Nephron (organoid): ENCODE measurements at regions not wholly inside any gene's neighbourhood (a gene's known extent, or its start where the extent isn't known, plus 50 kb on each side); places are given as distances from the start of the nearest gene placed in this dataset.

ENCODE experiments used
- H3K27ac Mint-ChIP-seq, 3 experiments: 2 replicates each; pipeline ENCODE4 v1.8.0; 2020; ENCODE audit warnings: mixed read lengths in 3 of 3, mild to moderate bottlenecking in 2 of 3, moderate library complexity in 1 of 3
- H3K27me3 Mint-ChIP-seq: 2 replicates; pipeline ENCODE4 v1.8.0; 2021; ENCODE audit warnings: low read depth, mild to moderate bottlenecking, moderate library complexity, mixed read lengths
- H3K36me3 Mint-ChIP-seq: 2 replicates; pipeline ENCODE4 v1.8.0; 2020; ENCODE audit warnings: low read depth, mixed read lengths
- H3K4me1 Mint-ChIP-seq: 2 replicates; pipeline ENCODE4 v1.8.0; 2020; ENCODE audit warnings: mixed read lengths
- H3K4me3 Mint-ChIP-seq, 3 experiments: 2 replicates each; pipeline ENCODE4 v1.8.0; 2020; ENCODE audit warnings: mild to moderate bottlenecking in 3 of 3, mixed read lengths in 3 of 3, moderate library complexity in 2 of 3
- H3K9me3 Mint-ChIP-seq: 2 replicates; pipeline ENCODE4 v1.8.0; 2020; ENCODE audit warnings: mixed read lengths
- CTCF ChIP-seq, 3 experiments: fragments of 200-600 bp; sonication (generic); IDR thresholded peaks; one replicate each; pipeline ENCODE4 v1.5.0; 2021; ENCODE audit warnings: antibody characterized with exemption in 3 of 3; ENCODE audit not compliant: unreplicated experiment in 3 of 3

GRCh38 chr3:66675366-66675765 is 174.5 kb upstream of the LRIG1 start:
- peaks cover 16% of the 10 kb centered on the region for H3K9me3 Mint-ChIP-seq
- H3K27ac Mint-ChIP-seq = no peak overlapping the region
- no peaks in the 10 kb centered on the region for H3K27me3 Mint-ChIP-seq
- no peaks in the 10 kb centered on the region for H3K36me3 Mint-ChIP-seq
- TF ChIP-seq CTCF (IDR thresholded peaks at IDR 0.05; ENCODE audit: unreplicated experiment in 3 of 3) = no peak
- no peak overlapping the region for H3K4me3 Mint-ChIP-seq
- peaks cover 17% of the 10 kb centered on the region for H3K4me1 Mint-ChIP-seq

GRCh38 chr3:66692042-66692765 is 191.4 kb upstream of the LRIG1 start:
- H3K4me1 Mint-ChIP-seq = peaks cover 30% of the 10 kb centered on the region

GRCh38 chr3:66692766-66693150 is 191.9 kb upstream of the LRIG1 start:
- Mint-ChIP-seq H3K4me1 (peaks cover 30% of the 10 kb centered on the region), H3K9me3 (no peaks in the 10 kb centered on the region), H3K27ac (peak overlapping the region; percentile 89 to 94 (median 94)), H3K27me3 (peaks cover 6% of the 10 kb centered on the region), H3K36me3 (no peaks in the 10 kb centered on the region), H3K4me3 (no peak overlapping the region)
- TF ChIP-seq CTCF (IDR thresholded peaks at IDR 0.05; ENCODE audit: unreplicated experiment in 3 of 3) = no peak

More at GRCh38 chr3:66692042-66692765, 191.4 kb upstream of the LRIG1 start:
- Mint-ChIP-seq H3K36me3 (no peaks in the 10 kb centered on the region), H3K9me3 (no peaks in the 10 kb centered on the region), H3K4me3 (no peak overlapping the region), H3K27me3 (peaks cover 6% of the 10 kb centered on the region), H3K27ac (peak overlapping the region; percentile 89 to 94 (median 94))
- TF ChIP-seq CTCF (IDR thresholded peaks at IDR 0.05; ENCODE audit: unreplicated experiment in 3 of 3) = no peak

GRCh38 chr3:66693461-66694031 is 192.7 kb upstream of the LRIG1 start:
- no peaks in the 10 kb centered on the region for H3K36me3 Mint-ChIP-seq
- peak overlapping the region in 2 of 3 experiments; percentile 10 to 33 for H3K4me3 Mint-ChIP-seq
- H3K27ac Mint-ChIP-seq = peak overlapping the region; percentile 89 to 94 (median 94)
- peaks cover 30% of the 10 kb centered on the region for H3K4me1 Mint-ChIP-seq
- H3K9me3 Mint-ChIP-seq = no peaks in the 10 kb centered on the region
- no peak for TF ChIP-seq CTCF (IDR thresholded peaks at IDR 0.05; ENCODE audit: unreplicated experiment in 3 of 3)
- H3K27me3 Mint-ChIP-seq = peaks cover 6% of the 10 kb centered on the region

GRCh38 chr3:66702126-66702525 is 201.3 kb upstream of the LRIG1 start:
- no peak for TF ChIP-seq CTCF (IDR thresholded peaks at IDR 0.05; ENCODE audit: unreplicated experiment in 3 of 3)
- H3K9me3 Mint-ChIP-seq = no peaks in the 10 kb centered on the region
- H3K27me3 Mint-ChIP-seq = no peaks in the 10 kb centered on the region

GRCh38 chr3:66703501-66703900 is 202.7 kb upstream of the LRIG1 start:
- no peak for TF ChIP-seq CTCF (IDR thresholded peaks at IDR 0.05; ENCODE audit: unreplicated experiment in 3 of 3)
- Mint-ChIP-seq H3K36me3 (no peaks in the 10 kb centered on the region), H3K27ac (peak overlapping the region in 2 of 3 experiments; percentile 38 to 49), H3K4me1 (peaks cover 24% of the 10 kb centered on the region), H3K27me3 (no peaks in the 10 kb centered on the region), H3K9me3 (no peaks in the 10 kb centered on the region), H3K4me3 (no peak overlapping the region)

More at GRCh38 chr3:66702126-66702525, 201.3 kb upstream of the LRIG1 start:
- no peaks in the 10 kb centered on the region for H3K36me3 Mint-ChIP-seq
- no peak overlapping the region for H3K4me3 Mint-ChIP-seq
- peak overlapping the region in 2 of 3 experiments; percentile 49 to 63 for H3K27ac Mint-ChIP-seq
- peaks cover 24% of the 10 kb centered on the region for H3K4me1 Mint-ChIP-seq
